ENCODE measurements at regions not wholly inside any gene's neighbourhood (a gene's known extent, or its start where the extent isn't known, plus 50 kb on each side); places are given as distances from the start of the nearest gene placed in this dataset.

DNA sequence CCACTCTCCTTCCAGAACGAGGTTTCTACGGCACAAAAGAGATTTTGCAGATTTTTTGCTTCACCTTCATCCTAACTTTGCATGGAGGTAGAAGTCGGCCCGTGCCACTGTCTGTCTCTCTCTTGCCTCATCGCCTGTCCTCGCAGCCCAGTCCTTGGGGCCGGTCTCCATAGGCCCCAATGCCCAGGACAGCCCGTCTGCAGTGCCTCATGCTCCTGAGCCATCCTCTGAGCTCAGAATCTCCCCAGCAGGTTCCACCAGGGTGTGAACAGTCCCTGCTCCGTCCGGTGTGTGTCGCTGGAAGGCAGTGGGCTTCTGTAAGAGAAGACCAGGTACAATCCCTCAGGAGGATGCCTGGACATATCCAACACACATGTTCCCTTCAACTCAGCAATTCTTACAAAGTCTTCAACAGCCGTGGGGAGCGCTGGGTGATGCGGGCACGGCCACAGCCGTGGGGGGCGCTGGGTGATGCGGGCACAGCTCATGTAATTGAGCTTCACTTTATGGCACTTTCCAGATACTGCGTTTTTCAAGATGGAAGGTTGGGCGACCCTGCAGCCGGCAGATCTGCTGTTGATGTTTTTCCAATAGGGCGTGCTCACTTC, 231.9 kb downstream of the DLL1 start:
- Histone ChIP-seq H3K4me1 (ENCODE audit: control insufficient read depth in 1 of 2, insufficient read depth in 2 of 2, low read length in 2 of 2) (no peaks in the 10 kb centered on the region), H3K36me3 (replicated peaks in 1 of 2; ENCODE audit: control insufficient read depth in 1 of 2, insufficient read depth in 2 of 2, low read length in 2 of 2) (no peaks in the 10 kb centered on the region), H3K9me3 (replicated peaks in 1 of 2; ENCODE audit: control insufficient read depth in 1 of 2, insufficient read depth in 1 of 2, low read length in 2 of 2) (no peaks in the 10 kb centered on the region), H4K20me1 (ENCODE audit: insufficient read depth, low read length) (no peaks in the 10 kb centered on the region), H2AFZ (ENCODE audit: insufficient read depth, low read depth, low read length, poor library complexity, severe bottlenecking) (no peak overlapping the region), H3K4me2 (replicated peaks; ENCODE audit: extremely low read depth, low read length, poor library complexity, severe bottlenecking) (no peak overlapping the region), H3K79me2 (ENCODE audit: insufficient read depth, low read length) (no peaks in the 10 kb centered on the region), H3K9ac (ENCODE audit: insufficient read depth, low read length, poor library complexity, severe bottlenecking) (no peak overlapping the region), H3K27me3 (ENCODE audit: control insufficient read depth in 2 of 2, insufficient read depth in 2 of 2, low read length in 2 of 2) (no peaks in the 10 kb centered on the region), H3K4me3 (replicated peaks in 1 of 3; ENCODE audit: low read depth in 2 of 3, low read length in 3 of 3) (no peak overlapping the region), H3K27ac (ENCODE audit: low read depth in 1 of 2, low read length in 2 of 2) (no peak overlapping the region)
- DNase-seq: no peak
- H3K4me1 Mint-ChIP-seq: no peaks in the 10 kb centered on the region
- peaks cover 0 to 5% (median 0%) of the 10 kb centered on the region in 7 donors for H3K9me3 Mint-ChIP-seq
- peaks cover 7 to 15% (median 8%) of the 10 kb centered on the region in 3 donors for H3K27me3 Mint-ChIP-seq (ENCODE audit: low read depth in 3 of 3)
- no peak overlapping the region for H3K4me3 Mint-ChIP-seq
- TF ChIP-seq CTCF (IDR thresholded peaks at IDR 0.05): no peak
- H3K36me3 Mint-ChIP-seq: no peaks in the 10 kb centered on the region
- whole genome bisulfite sequencing (ENCODE audit: insufficient coverage): 96% methylated on average over 22 of the region's 22 CpGs
- H3K27ac Mint-ChIP-seq: no peak overlapping the region
- intact Hi-C loops (cut with micrococcal nuclease): no loop called here

DNA sequence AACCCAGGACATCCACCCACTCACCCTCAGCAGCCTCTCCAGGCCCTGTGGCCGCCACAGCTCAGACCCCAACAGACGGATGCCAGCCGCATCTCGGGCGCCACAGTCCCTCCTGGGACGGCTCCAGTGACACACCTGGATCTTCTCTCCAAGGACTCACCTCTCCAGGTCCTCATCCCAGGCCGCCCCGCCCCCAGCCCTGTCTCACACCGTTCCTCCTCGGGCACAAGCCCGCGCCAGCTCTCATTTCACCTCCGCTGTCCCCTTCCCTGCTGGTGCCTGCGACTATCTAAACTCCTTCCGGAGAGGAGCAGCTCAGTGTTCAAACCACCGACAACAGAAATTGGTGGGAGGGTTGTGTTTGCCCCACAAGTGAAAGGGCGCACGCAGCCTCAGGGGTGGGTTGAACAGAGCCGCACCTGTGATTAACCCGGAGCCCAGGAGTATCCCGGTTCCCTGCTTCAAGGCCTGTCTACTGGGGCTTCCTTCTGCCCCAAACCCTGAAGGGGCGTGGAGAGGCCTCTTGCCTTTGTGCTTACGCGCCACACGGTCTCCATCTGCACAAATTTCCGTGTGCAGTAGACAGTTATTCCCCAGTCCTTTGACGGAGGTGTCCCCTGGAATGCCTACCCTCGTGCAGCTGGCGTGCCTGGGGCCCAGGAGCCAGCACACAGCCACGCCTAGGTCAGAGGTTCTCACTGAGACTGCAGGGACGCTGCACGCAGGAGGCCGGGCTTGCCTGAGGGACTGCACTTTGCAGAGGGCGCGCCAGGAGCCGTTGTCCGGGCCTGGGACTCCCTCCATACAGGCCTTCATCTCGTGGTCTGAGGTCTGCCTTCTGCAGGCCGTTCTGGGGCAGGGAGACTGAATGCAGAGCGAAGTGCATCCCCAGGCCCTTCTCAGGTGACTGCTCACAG, 232.7 kb downstream of the DLL1 start:
- Histone ChIP-seq H3K27ac (ENCODE audit: low read depth in 1 of 2, low read length in 2 of 2) (no peak overlapping the region), H3K4me1 (ENCODE audit: control insufficient read depth in 1 of 2, insufficient read depth in 2 of 2, low read length in 2 of 2) (no peaks in the 10 kb centered on the region), H2AFZ (ENCODE audit: insufficient read depth, low read depth, low read length, poor library complexity, severe bottlenecking) (no peak overlapping the region), H3K9ac (ENCODE audit: insufficient read depth, low read length, poor library complexity, severe bottlenecking) (no peak overlapping the region), H4K20me1 (ENCODE audit: insufficient read depth, low read length) (no peaks in the 10 kb centered on the region), H3K27me3 (ENCODE audit: control insufficient read depth in 2 of 2, insufficient read depth in 2 of 2, low read length in 2 of 2) (no peaks in the 10 kb centered on the region), H3K4me3 (replicated peaks in 1 of 3; ENCODE audit: low read depth in 2 of 3, low read length in 3 of 3) (no peak overlapping the region), H3K9me3 (replicated peaks in 1 of 2; ENCODE audit: control insufficient read depth in 1 of 2, insufficient read depth in 1 of 2, low read length in 2 of 2) (no peaks in the 10 kb centered on the region), H3K79me2 (ENCODE audit: insufficient read depth, low read length) (no peaks in the 10 kb centered on the region), H3K4me2 (replicated peaks; ENCODE audit: extremely low read depth, low read length, poor library complexity, severe bottlenecking) (no peak overlapping the region), H3K36me3 (replicated peaks in 1 of 2; ENCODE audit: control insufficient read depth in 1 of 2, insufficient read depth in 2 of 2, low read length in 2 of 2) (no peaks in the 10 kb centered on the region)
- Mint-ChIP-seq H3K4me1 (no peaks in the 10 kb centered on the region), H3K27me3 (ENCODE audit: low read depth in 3 of 3) (peaks cover 7 to 15% (median 8%) of the 10 kb centered on the region in 3 donors), H3K9me3 (peaks cover 0 to 5% (median 0%) of the 10 kb centered on the region in 7 donors), H3K4me3 (no peak overlapping the region), H3K27ac (peak overlapping the region in 1 of 7 donors; percentile 73), H3K36me3 (no peaks in the 10 kb centered on the region)
- DNase-seq: no peak
- intact Hi-C loops (cut with micrococcal nuclease): no loop called here
- no peak for TF ChIP-seq CTCF (IDR thresholded peaks at IDR 0.05)
- WGBS (ENCODE audit: insufficient coverage): 95% methylated on average over 29 of the region's 40 CpGs

Measured in CD14-positive monocyte (primary cell).